Upper lobe of left lung (tissue), 4 donors: ENCODE measurements at regions not wholly inside any gene's neighbourhood (a gene's known extent, or its start where the extent isn't known, plus 50 kb on each side); places are given as distances from the start of the nearest gene placed in this dataset.

Experiments used
- CTCF ChIP-seq, 6 experiments: fragments of 450-650 bp in 4 of 6; fragments of 200-600 bp in 2 of 6; sonication (generic) in 2 of 6; IDR thresholded peaks; one replicate each; pipeline ENCODE4 v1.5.1; 2016 to 2019; ENCODE audit warnings: antibody characterized with exemption in 6 of 6
- POLR2A ChIP-seq, 4 donors: fragments of 450-650 bp; IDR thresholded peaks; one replicate each; pipeline ENCODE4 v1.5.1; 2016 to 2017; ENCODE audit warnings: antibody characterized with exemption in 4 of 4, mild to moderate bottlenecking in 2 of 4

DNA sequence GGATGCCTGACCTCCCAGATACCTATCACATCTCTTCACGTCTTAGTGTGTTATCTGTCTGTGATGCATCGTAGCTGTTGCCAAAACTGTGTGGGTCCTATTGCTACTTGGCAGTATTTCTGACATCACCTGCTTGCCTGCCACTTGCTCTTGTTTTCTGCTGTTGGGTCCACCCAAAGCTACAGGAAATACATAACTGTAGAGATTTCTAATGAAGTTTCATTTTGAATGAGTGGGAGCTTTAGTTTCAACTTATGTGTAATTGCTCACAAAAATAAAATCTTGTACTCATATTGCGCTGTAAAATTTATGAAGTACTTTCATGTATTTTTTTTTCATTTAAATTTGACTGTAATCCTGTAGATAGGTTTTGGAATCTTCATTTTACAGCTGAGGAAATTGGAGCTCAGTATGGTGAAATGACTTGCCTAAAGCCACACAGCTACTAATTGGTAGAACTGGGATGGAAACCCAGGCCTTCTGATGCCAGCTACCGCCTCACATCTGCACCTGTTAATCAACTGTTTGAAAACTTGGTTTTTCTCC is 113.6 kb upstream of the MAN1A1 start:
- TF ChIP-seq CTCF (IDR thresholded peaks at IDR 0.05) (no peak), POLR2A (IDR thresholded peaks at IDR 0.05) (no peak)
